ENCODE measurements at regions not wholly inside any gene's neighbourhood (a gene's known extent, or its start where the extent isn't known, plus 50 kb on each side); places are given as distances from the start of the nearest gene placed in this dataset.

GRCh38 chr6:77535172-77535571, 71.9 kb upstream of the HTR1B start:
- no peak overlapping the region for H3K4me3 ChIP-seq (replicated peaks in 1 of 3; ENCODE audit: insufficient read depth in 1 of 3, low read depth in 1 of 3, low read length in 3 of 3)
- intact Hi-C loops (cut with micrococcal nuclease), result no loop called here
- ChIA-PET CTCF (no interaction called here), POLR2A (no interaction called here)
- no peaks in the 10 kb centered on the region for H3K9me1 ChIP-seq (replicated peaks; ENCODE audit: control insufficient read depth, extremely low read depth, insufficient read depth, low read length)
- TF ChIP-seq MAX (IDR thresholded peaks at IDR 0.05; ENCODE audit: insufficient read depth, insufficient read length), result no peak
- TF ChIP-seq GATA2 (IDR thresholded peaks at IDR 0.05; ENCODE audit: insufficient read depth, insufficient read length, low read depth, low read length), result no peak
- no peak for TF ChIP-seq FOS (IDR thresholded peaks at IDR 0.05; ENCODE audit: borderline replicate concordance, insufficient read depth, low read length)
- no peak for TF ChIP-seq POLR2A (IDR thresholded peaks at IDR 0.05; ENCODE audit: low read depth, low read length)
- TF ChIP-seq CTCF (IDR thresholded peaks at IDR 0.05; ENCODE audit: extremely low read depth in 1 of 2, insufficient read depth in 1 of 2, low read depth in 1 of 2, low read length in 2 of 2), result no peak
- TF ChIP-seq JUN (IDR thresholded peaks at IDR 0.05; ENCODE audit: borderline replicate concordance, insufficient read depth, insufficient read length, low read depth), result no peak
- no peak for TF ChIP-seq MYC (IDR thresholded peaks at IDR 0.05; ENCODE audit: low read depth, low read length)
- no peak for TF ChIP-seq EZH2 (IDR thresholded peaks at IDR 0.05; ENCODE audit: borderline replicate concordance, low read depth, low read length, severe bottlenecking)
- no peak for TF ChIP-seq POLR2AphosphoS5 (IDR thresholded peaks at IDR 0.05; ENCODE audit: insufficient read depth, low read depth, low read length)
- no peak overlapping the region for H3K9ac ChIP-seq (replicated peaks; ENCODE audit: extremely low read depth, insufficient read depth, low read length)
- no peak for DNase-seq (ENCODE audit: low read depth, low spot score)
- no peaks in the 10 kb centered on the region for H3K27me3 ChIP-seq (ENCODE audit: control insufficient read depth in 2 of 2, insufficient read depth in 2 of 2, low read length in 2 of 2)
- FAIRE-seq, result no peak
- no peaks in the 10 kb centered on the region for H3K4me1 ChIP-seq (ENCODE audit: control insufficient read depth, extremely low read depth, insufficient read depth, low read length)
- no peaks in the 10 kb centered on the region for H4K20me1 ChIP-seq (replicated peaks; ENCODE audit: control insufficient read depth, extremely low read depth, insufficient read depth, low read length)
- no peaks in the 10 kb centered on the region for H3K36me3 ChIP-seq (ENCODE audit: control insufficient read depth in 2 of 2, extremely low read depth in 1 of 2, insufficient read depth in 2 of 2, low read length in 2 of 2)
- H3K79me2 ChIP-seq (ENCODE audit: control insufficient read depth, insufficient read depth, low read length), result no peaks in the 10 kb centered on the region
- no peak overlapping the region for H3K27ac ChIP-seq (ENCODE audit: insufficient read depth, low read depth, low read length)
- no TSS peak for BruUV-seq (replicated peaks)
- no peaks in the 10 kb centered on the region for H3K9me3 ChIP-seq (replicated peaks; ENCODE audit: control insufficient read depth, insufficient read depth, low read length)
- no peak overlapping the region for H2AFZ ChIP-seq (ENCODE audit: low read depth, low read length)
- H3K4me2 ChIP-seq (ENCODE audit: insufficient read depth, low read length), result no peak overlapping the region
- dilution Hi-C loops (cut with MboI; ENCODE audit: extremely low pct_ligation_motif_present, low sequenced_read_pairs), result no loop called here

All from endothelial cell of umbilical vein (primary cell).